Ramos (cell line): ENCODE measurements at regions not wholly inside any gene's neighbourhood (a gene's known extent, or its start where the extent isn't known, plus 50 kb on each side); places are given as distances from the start of the nearest gene placed in this dataset.

Source experiments
- in situ Hi-C: fragments of 300-500 bp; cut with MboI; formaldehyde crosslinking; loops from one replicate; pipeline ENCODE4 v1.14.3; 2022; ENCODE audit warnings: low sequenced_read_pairs; ENCODE audit not compliant: unreplicated experiment

- in situ Hi-C loops, result loop anchor here (25.0 kb wide), 1 partner anchor 1068 kb away; no protein-coding TSS in a partner anchor
Measured at GRCh38 chr11:55719608-55720160, 53.6 kb upstream of the OR5D13 start.
